Mucosa of rectum (tissue), 2 donors: ENCODE measurements at regions not wholly inside any gene's neighbourhood (a gene's known extent, or its start where the extent isn't known, plus 50 kb on each side); places are given as distances from the start of the nearest gene placed in this dataset.
"Not testable (repeated sequence)": the region's sequence is repeated elsewhere in the genome, so short reads cannot be mapped to it uniquely, and the experiment has no call there.

Experiments
- H3K27ac ChIP-seq, 2 donors: one replicate each; pipeline ENCODE4 v1.7.0; 2013; ENCODE audit warnings: inconsistent platforms in 2 of 2, low read depth in 2 of 2, low read length in 2 of 2
- H3K27me3 ChIP-seq, 2 donors: one replicate each; pipeline ENCODE4 v1.7.0; 2013; ENCODE audit warnings: low read length in 2 of 2; ENCODE audit not compliant: control insufficient read depth in 2 of 2, insufficient read depth in 2 of 2
- H3K36me3 ChIP-seq, 2 donors: one replicate each; pipeline ENCODE4 v1.7.0; 2013; ENCODE audit warnings: low read length in 2 of 2; ENCODE audit not compliant: control insufficient read depth in 2 of 2, insufficient read depth in 2 of 2
- H3K4me1 ChIP-seq, 2 donors: one replicate each; pipeline ENCODE4 v1.7.0; 2013; ENCODE audit warnings: low read length in 2 of 2, mild to moderate bottlenecking in 1 of 2; ENCODE audit not compliant: control insufficient read depth in 2 of 2, insufficient read depth in 2 of 2
- H3K4me3 ChIP-seq, 2 donors: one replicate each; pipeline ENCODE4 v1.7.0; 2013; ENCODE audit warnings: low read length in 2 of 2
- H3K9ac ChIP-seq, 2 donors: one replicate each; pipeline ENCODE4 v1.7.0; 2013; ENCODE audit warnings: low read length in 2 of 2, low read depth in 1 of 2, mild to moderate bottlenecking in 1 of 2
- H3K9me3 ChIP-seq, 2 donors: one replicate each; pipeline ENCODE4 v1.7.0; 2013; ENCODE audit warnings: low read length in 2 of 2; ENCODE audit not compliant: control insufficient read depth in 2 of 2
- donor health status: healthy.
- donor health status: Normal muscosa, but diverticular disease.

DNA sequence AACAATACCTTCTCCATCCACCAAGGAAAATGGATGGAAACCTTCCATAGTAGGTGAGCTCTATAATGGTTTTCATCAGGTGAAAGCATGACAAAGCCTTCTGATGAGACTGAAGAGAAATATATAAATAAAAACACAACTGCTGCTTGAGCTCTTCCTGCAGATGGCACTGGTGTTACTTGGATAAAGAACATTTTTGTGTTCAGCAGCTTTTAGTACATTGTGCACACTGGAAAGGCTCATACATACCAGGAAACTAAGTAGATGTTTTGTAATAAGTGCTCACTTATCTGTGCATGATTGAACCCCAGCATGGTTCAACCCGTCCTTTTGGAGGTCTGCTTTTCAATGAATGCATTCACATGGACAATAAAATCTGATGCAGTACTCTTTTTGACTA lies 357.3 kb upstream of the MIS18BP1 start:
- Histone ChIP-seq H3K27ac (no peak overlapping the region), H3K27me3 (no peaks in the 10 kb centered on the region), H3K36me3 (no peaks in the 10 kb centered on the region), H3K4me1 (no peaks in the 10 kb centered on the region), H3K9ac (no peak overlapping the region), H3K9me3 (no peaks in the 10 kb centered on the region), H3K4me3 (no peak overlapping the region)

DNA sequence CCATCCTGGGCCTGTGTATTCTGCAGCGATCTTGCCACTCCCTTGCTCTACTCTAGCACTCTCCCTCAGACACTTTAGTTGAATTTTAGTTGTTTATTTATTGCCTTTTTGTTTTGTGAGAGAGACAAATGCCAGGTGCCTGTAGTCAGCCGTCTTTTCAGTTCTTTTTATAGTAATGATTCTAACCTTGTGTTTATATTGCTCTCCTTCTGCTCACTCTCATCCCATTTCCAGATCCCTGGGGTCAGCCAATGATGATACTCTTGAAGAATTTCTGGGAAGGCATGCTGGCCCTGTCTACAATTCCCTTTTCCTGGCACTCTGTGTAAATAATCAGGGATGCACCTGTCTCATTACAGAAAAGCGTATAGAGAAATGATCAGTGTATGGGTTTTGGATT lies 334.1 kb upstream of the MIS18BP1 start:
- Histone ChIP-seq H3K4me3 (no peak overlapping the region), H3K4me1 (no peaks in the 10 kb centered on the region), H3K9ac (no peak overlapping the region), H3K36me3 (no peaks in the 10 kb centered on the region), H3K9me3 (no peaks in the 10 kb centered on the region), H3K27ac (no peak overlapping the region), H3K27me3 (no peaks in the 10 kb centered on the region)

DNA sequence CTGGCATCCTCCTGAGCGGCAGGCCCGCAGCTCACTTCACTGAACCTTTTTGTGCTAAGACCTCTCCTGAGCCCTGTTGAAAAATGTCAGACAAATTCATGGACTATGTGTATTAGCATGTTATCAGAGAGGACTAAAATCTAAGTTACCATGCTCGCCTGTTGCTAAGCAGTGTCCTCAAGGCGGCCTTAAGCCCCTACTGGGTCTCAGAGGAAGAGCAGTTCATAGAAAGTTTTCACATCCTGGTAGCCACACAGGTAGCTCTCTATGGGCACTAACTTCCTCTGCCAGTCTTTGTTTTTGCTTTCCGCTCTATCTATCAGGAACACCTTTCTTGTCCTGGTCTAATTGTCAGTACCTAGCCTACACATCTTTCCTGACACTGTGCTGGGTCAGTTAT lies 306.6 kb upstream of the MIS18BP1 start:
- no peak overlapping the region for H3K27ac ChIP-seq
- H3K4me1 ChIP-seq: peaks cover 0 to 3% of the 10 kb centered on the region in 2 donors
- no peak overlapping the region for H3K9ac ChIP-seq
- no peaks in the 10 kb centered on the region for H3K36me3 ChIP-seq
- H3K9me3 ChIP-seq: no peaks in the 10 kb centered on the region
- H3K4me3 ChIP-seq: no peak overlapping the region
- no peaks in the 10 kb centered on the region for H3K27me3 ChIP-seq

DNA sequence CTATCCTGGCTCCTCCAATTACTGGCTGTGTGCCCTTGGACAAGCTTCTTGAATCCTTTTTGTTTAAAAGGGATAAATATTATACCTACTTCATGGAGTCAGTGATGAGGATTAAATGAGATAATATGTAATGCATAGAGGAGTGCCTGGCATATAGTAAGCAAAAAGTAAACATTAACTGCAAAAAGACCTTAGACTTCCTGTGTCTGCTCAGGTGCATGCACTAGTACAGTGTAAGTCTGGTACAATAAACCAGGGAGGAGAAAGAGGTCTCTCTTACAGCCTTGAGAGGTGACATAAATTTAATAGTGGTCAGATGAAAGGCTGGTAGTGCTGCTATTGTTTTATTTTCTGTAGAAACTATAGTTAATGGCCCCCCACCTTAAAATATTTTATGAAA lies 305.2 kb upstream of the MIS18BP1 start:
- Histone ChIP-seq H3K9me3 (no peaks in the 10 kb centered on the region), H3K36me3 (no peaks in the 10 kb centered on the region)

DNA sequence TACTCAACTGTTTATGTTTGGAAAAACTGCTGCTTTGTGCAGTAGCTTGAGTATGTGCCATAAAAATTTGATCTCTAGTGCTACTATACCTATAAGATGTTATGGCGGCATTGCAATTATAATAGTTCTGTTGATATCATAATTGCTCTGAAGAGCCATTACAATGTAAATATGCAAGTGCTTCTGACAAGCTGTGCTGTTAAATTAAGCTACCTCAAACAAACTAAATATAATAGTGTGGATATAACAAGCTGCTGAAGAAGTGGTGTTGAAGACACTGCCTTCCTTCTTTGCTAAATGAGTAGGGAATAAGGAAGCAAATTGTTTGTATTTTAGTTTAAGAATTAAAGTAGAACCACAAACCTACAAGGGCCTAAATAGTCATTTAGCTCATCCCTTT lies 301.0 kb upstream of the MIS18BP1 start:
- no peak overlapping the region for H3K27ac ChIP-seq
- H3K27me3 ChIP-seq: no peaks in the 10 kb centered on the region
- no peaks in the 10 kb centered on the region for H3K9me3 ChIP-seq
- peaks cover 0 to 8% of the 10 kb centered on the region in 2 donors for H3K4me1 ChIP-seq
- no peaks in the 10 kb centered on the region for H3K36me3 ChIP-seq
- H3K4me3 ChIP-seq: no peak overlapping the region
- no peak overlapping the region for H3K9ac ChIP-seq

More for the DNA sequence above, 305.2 kb upstream of the MIS18BP1 start:
- Histone ChIP-seq H3K4me1 (peaks cover 0 to 5% of the 10 kb centered on the region in 2 donors), H3K9ac (no peak overlapping the region), H3K4me3 (no peak overlapping the region), H3K27me3 (no peaks in the 10 kb centered on the region), H3K27ac (no peak overlapping the region)

DNA sequence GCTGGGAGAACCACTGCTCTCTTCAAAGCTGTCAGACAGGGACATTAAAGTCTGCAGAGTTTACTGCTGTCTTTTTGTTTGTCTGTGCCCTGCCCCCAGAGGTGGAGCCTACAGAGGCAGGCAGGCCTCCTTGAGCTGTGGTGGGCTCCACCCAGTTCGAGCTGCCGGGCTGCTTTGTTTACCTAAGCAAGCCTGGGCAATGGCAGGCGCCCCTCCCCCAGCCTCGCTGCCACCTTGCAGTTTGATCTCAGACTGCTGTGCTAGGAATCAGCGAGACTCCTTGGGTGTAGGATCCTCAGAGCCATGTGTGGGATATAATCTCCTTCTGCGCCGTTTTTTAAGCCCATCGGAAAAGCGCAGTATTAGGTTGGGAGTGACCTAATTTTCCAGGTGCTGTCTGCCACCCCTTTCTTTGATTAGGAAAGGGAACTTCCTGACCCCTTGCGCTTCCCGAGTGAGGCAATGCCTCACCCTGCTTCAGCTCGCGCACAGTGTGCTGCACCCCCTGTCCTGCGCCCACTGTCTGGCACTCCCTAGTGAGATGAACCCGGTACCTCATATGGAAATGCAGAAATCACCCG lies 298.3 kb upstream of the MIS18BP1 start:
- Histone ChIP-seq H3K4me3 (peak overlapping the region; percentile 63 to 66), H3K9ac (peak overlapping the region in 1 of 2 donors; percentile 59)
- not testable (repeated sequence) for H3K27ac ChIP-seq, H3K4me1 ChIP-seq, H3K9me3 ChIP-seq, H3K27me3 ChIP-seq, H3K36me3 ChIP-seq

DNA sequence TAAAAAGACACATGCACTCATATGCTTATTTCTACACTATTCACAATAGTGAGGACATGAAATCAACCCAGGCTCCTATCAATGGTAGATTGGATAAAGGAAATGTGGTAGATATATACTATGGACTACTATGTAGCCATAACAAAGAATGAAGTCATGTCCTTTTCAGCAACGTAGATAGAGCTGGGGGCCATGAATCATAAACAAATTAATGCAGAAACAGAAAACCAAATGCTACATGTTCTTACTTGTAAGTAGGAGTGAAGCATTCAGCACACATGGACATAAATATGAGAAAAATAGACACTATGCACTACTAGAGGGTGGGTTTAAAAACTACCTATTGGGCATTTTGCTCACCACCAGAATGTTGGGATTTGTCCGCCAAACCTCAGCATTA lies 278.0 kb upstream of the MIS18BP1 start:
- Histone ChIP-seq H3K27ac (no peak overlapping the region), H3K9me3 (no peaks in the 10 kb centered on the region), H3K4me1 (no peaks in the 10 kb centered on the region), H3K4me3 (no peak overlapping the region), H3K36me3 (no peaks in the 10 kb centered on the region), H3K9ac (no peak overlapping the region), H3K27me3 (no peaks in the 10 kb centered on the region)

DNA sequence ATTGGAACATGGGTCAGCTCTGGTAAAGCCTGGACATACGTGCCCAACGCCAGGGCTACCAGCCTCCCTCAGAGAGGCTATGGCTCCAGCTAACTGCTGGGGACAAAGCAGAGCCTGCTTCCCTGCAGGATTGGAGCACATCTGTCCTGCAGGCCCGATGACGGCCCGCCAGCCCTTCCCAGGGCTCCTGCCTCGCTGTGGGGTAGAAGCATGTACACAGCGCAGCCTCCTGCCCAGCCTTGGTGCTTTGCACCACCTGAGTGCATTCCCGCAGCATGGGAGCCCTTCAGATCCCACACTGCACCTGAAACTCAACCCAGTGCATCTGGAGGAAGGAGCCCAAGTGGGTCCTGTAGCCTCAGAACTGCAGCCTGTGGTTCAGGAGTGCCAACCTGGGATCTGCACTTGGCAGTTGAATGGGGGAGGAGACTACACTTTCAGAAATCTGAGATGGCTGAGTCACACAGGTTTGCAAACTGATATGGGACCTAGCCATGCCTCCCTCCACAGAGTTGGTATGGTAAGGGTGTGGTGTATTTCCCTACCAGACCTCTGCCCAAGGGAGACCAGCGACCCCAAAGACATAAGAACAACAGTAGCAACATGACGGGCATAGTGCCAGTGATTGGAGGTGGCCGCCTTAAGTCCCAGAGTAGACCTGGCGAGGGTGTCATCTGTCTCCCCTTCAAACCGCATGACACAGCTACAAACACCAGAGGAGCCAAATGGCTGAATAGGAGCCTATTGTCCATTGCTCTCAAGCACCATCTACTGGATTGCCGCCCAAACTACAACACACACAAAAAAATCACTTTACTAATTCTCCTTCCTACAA lies 273.9 kb upstream of the MIS18BP1 start:
- Histone ChIP-seq H3K4me1 (no peaks in the 10 kb centered on the region), H3K27ac (no peak overlapping the region), H3K4me3 (no peak overlapping the region), H3K9me3 (no peaks in the 10 kb centered on the region), H3K9ac (no peak overlapping the region), H3K27me3 (no peaks in the 10 kb centered on the region), H3K36me3 (no peaks in the 10 kb centered on the region)

DNA sequence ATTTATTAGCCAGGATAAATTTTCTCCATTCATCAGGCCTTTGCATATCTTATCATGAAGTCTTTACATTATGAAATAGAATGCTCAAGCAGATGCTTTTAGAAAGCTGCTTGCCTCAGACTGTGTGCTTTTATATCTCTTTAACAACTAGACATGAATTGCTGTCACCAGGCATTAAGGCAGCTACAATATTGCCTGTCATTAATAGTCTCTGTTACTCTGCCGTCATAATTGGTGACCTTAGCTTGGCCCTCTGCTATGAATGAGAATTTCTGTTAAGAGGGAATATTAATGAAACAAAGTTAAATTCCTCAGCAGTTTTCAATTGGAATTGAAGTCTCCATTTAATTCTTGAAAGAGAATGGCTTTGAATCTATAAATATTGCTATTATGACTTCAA lies 266.8 kb upstream of the MIS18BP1 start:
- H3K9me3 ChIP-seq: no peaks in the 10 kb centered on the region
- no peaks in the 10 kb centered on the region for H3K36me3 ChIP-seq
- no peaks in the 10 kb centered on the region for H3K27me3 ChIP-seq
- no peaks in the 10 kb centered on the region for H3K4me1 ChIP-seq
- H3K27ac ChIP-seq: no peak overlapping the region
- H3K9ac ChIP-seq: no peak overlapping the region
- H3K4me3 ChIP-seq: no peak overlapping the region

DNA sequence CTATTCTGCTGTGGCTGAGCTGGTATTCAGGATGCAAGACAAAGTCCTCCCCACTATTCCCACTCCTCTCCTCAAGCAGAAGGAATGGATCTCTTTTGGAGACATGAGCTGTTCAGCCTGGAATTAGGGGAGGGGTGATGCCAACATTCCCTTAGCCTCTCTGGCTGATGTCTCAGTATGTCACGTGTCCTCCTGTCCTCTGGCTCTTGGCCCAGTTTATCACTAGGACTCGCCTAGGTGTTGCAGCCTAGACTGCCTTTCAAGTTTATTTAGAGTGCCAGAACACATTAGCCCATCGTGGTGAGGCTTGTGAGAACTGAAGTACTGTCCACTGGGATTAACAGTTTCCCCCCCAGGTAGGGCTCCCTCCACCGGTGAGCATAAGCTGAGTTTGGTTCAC lies 239.9 kb upstream of the MIS18BP1 start:
- no peak overlapping the region for H3K4me3 ChIP-seq
- no peak overlapping the region for H3K27ac ChIP-seq
- no peak overlapping the region for H3K9ac ChIP-seq
- no peaks in the 10 kb centered on the region for H3K36me3 ChIP-seq
- H3K27me3 ChIP-seq: no peaks in the 10 kb centered on the region
- no peaks in the 10 kb centered on the region for H3K9me3 ChIP-seq
- H3K4me1 ChIP-seq: no peaks in the 10 kb centered on the region
